ENCODE measurements at regions not wholly inside any gene's neighbourhood (a gene's known extent, or its start where the extent isn't known, plus 50 kb on each side); places are given as distances from the start of the nearest gene placed in this dataset.
"Not testable (repeated sequence)": the region's sequence is repeated elsewhere in the genome, so short reads cannot be mapped to it uniquely, and the experiment has no call there.

GRCh38 chr20:48335308-48336050 is 492.3 kb downstream of the PREX1 start:
- Histone ChIP-seq H3K4me3 (ENCODE audit: low read length) (no peak overlapping the region), H3K9me3 (ENCODE audit: low read depth, low read length) (no peaks in the 10 kb centered on the region), H3K27me3 (ENCODE audit: insufficient read depth, low read length) (no peaks in the 10 kb centered on the region), H3K4me1 (ENCODE audit: insufficient read depth, low read length) (no peaks in the 10 kb centered on the region)

DNA sequence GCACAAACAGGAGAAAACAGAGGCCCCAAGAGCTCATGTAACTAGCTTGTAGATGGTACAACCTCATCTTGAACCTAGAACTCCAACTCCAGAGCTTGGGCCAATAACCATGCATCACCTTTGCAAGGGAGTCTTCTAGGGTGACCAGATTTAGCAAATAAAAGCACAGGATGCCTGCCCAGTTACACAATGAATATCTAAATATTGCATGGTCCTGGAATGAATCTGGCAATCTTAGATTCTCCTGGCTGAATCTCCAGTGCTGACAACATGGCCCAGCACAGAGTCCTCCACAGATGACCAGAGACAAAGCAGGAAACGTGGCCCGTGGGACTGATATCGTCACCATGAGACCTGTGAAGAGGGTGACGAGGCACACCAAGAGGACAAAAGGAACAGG is 494.1 kb downstream of the PREX1 start:
- Histone ChIP-seq H3K4me1 (ENCODE audit: insufficient read depth, low read length) (no peaks in the 10 kb centered on the region), H3K9me3 (ENCODE audit: low read depth, low read length) (no peaks in the 10 kb centered on the region), H3K27me3 (ENCODE audit: insufficient read depth, low read length) (no peaks in the 10 kb centered on the region), H3K4me3 (ENCODE audit: low read length) (no peak overlapping the region)

DNA sequence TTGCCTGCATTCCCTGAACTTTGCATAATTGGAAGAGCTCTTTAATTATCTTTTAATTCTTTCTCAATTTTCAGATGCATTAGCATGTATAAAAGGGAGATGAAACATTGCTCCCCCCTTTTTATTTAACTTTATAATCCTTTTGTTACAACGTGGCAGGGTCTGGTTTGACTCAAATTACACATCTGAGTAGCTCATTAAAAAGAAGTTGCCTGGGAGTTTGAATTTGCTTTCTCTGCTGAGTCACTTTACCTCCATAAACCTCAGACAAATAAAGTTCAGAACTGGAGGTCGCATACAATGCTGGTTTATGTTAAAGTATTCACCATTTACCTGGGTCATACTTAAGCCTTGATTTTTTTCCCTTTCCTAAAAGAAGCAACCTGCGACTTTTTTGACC is 495.2 kb downstream of the PREX1 start:
- Histone ChIP-seq H3K4me3 (ENCODE audit: low read length) (no peak overlapping the region), H3K4me1 (ENCODE audit: insufficient read depth, low read length) (no peaks in the 10 kb centered on the region), H3K9me3 (ENCODE audit: low read depth, low read length) (no peaks in the 10 kb centered on the region), H3K27me3 (ENCODE audit: insufficient read depth, low read length) (no peaks in the 10 kb centered on the region)

DNA sequence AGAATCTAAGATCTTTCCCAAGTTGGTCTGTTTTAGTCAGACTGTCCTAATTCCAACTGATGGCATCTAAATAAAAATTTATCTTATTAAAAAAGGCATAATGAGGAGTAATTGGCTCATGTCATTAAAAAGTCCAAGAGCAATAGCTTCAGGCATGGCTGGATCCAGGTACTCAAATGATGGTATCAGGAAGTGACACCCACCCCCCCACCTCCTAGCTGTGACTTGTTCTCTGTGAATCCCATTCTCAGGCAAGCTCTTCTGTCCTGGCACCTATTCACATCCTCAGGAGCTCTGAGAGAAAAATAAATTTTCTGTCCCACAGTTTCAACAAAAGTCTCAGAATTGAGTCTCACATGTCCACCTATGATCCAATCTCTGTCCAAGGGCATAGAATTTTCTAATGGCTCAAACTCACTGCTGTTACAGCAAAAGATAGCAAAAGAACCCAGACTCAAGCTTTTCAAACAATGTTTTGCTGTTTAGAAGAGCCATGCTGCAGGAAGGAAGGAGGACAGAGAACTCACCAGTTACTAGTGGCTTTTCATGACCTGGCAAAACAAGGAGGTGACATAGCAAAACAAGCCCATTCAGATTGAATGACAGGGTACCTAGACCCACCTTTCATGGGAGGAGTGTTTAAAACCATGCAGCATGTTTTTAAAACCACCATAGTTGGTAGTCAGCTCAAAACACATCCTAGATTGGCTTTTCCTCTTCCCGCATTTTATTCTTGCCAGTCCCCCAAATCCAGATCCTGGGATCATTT is 496.1 kb downstream of the PREX1 start:
- H3K4me3 ChIP-seq (ENCODE audit: low read length) = no peak overlapping the region
- no peaks in the 10 kb centered on the region for H3K9me3 ChIP-seq (ENCODE audit: low read depth, low read length)
- H3K4me1 ChIP-seq (ENCODE audit: insufficient read depth, low read length) = no peaks in the 10 kb centered on the region
- H3K27me3 ChIP-seq (ENCODE audit: insufficient read depth, low read length) = no peaks in the 10 kb centered on the region

DNA sequence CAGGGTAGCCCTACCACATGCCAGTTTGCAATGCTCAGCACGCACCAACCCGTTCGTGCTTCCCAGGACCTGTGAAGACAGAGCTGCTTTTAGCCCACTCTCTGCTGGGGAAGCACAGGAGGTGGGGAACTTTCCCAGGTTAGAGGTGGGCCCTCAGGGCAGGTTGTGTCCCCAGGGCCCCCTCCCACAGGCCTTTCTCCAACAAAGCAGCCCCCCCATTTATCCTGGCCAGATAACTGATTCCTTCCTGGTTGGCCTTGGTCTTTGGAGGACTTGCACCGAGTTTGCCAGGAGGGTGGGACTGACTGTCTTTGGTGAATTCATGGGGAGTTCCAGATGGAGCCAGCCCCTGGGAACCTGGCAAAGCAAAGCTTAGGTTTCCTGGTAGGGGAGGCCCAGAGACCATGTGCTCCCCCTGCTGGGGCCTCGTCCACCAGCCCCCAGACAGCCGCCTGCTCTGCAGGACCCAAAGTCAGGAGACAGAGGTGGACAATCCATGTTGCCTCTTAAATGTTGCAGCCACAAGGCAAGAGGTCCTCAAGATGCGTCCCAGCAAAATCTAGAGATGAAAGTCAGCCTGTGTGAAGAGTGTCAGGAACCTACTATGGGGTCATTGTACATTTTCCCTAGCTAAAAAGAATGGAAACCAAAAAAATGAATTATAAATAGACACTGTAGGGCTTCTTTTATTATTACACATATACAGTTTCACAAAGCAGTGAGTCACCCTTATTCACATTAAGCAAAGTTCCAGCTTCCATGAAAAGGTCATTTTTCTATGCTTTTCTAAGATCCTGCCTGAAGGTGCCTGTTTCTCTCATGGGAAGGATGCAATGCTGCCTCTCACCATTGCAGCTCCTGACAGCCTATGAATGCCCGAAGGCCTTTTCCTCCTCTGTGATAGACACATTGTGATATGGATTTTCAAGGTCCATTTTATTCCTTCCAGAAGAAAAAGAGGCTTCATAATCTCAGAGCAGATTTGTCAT is 497.8 kb downstream of the PREX1 start:
- Histone ChIP-seq H3K4me1 (ENCODE audit: insufficient read depth, low read length) (no peaks in the 10 kb centered on the region), H3K27me3 (ENCODE audit: insufficient read depth, low read length) (no peaks in the 10 kb centered on the region), H3K9me3 (ENCODE audit: low read depth, low read length) (no peaks in the 10 kb centered on the region), H3K4me3 (ENCODE audit: low read length) (no peak overlapping the region)

DNA sequence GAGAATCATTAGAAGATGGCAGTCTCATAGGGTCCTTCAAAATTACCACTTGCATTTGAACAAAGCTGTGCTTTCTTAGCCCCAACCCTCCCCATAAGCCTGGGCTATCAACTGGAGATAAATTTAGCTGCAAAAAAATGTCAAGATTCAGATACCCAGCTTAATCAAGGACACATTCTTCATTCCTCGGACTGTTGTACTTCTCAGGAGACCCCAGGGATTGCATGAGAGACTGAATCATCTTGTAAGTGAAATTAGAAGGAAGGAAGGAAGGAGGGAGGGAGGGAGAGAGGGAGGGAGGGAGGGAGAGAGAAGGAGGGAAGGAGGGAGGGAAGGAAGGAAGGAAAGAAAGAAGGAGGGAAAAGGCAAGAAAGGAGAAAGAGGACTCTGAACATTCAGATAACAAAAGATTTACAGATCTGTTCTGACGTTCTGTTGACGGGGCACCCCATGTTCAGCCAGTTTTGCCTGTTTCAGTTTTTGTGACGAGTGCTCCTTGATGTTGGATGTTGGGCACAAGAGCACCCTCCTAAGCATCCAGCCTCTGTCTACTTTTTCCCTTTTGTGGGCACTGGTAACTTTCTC is 498.7 kb downstream of the PREX1 start:
- H3K4me1 ChIP-seq (ENCODE audit: insufficient read depth, low read length) = no peaks in the 10 kb centered on the region

DNA sequence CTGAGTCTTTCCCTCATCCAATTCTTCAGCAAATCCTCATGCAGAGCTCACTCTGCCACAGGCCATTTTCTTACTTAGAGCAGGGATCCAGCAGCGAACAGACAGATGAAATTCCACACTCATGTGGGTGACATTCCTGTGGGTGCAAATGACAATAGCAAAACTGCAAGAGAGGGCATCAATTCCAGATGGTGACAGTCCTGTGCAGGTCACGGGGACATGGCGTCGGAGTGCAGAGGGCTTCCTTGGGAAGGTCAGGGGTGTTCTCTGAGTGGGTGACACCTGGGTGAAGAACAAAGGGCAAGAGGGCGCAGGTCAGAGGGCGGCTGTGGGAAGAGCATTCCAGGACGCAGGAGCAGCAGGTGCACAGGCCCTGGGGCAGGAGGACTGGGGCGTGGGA is 500.0 kb downstream of the PREX1 start:
- not testable (repeated sequence) for H3K4me1 ChIP-seq (ENCODE audit: insufficient read depth, low read length); H3K27me3 ChIP-seq (ENCODE audit: insufficient read depth, low read length); H3K9me3 ChIP-seq (ENCODE audit: low read depth, low read length); H3K4me3 ChIP-seq (ENCODE audit: low read length)

More for the DNA sequence above, 498.7 kb downstream of the PREX1 start:
- Histone ChIP-seq H3K9me3 (ENCODE audit: low read depth, low read length) (no peaks in the 10 kb centered on the region), H3K27me3 (ENCODE audit: insufficient read depth, low read length) (no peaks in the 10 kb centered on the region), H3K4me3 (ENCODE audit: low read length) (no peak overlapping the region)

DNA sequence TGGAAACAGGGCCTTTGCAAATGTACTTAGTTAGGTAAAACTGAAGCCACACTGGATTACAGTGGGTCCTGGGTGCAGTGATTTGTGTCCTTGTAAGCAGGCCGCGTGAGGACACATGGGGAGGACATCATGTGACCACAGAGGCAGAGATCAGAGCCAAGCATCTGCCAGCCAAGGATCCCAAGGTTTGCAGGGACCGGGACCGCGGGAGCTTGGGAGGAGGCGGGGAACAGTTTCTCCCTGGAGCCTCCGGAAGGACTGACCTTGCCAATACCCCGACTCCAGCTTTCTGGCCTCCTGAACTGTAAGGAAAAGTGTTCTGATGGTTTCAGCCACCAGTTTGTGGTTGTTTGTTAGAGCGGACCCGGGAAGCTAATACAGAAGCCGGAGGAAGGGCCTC is 500.9 kb downstream of the PREX1 start:
- no peaks in the 10 kb centered on the region for H3K27me3 ChIP-seq (ENCODE audit: insufficient read depth, low read length)
- no peaks in the 10 kb centered on the region for H3K4me1 ChIP-seq (ENCODE audit: insufficient read depth, low read length)
- no peaks in the 10 kb centered on the region for H3K9me3 ChIP-seq (ENCODE audit: low read depth, low read length)
- no peak overlapping the region for H3K4me3 ChIP-seq (ENCODE audit: low read length)

DNA sequence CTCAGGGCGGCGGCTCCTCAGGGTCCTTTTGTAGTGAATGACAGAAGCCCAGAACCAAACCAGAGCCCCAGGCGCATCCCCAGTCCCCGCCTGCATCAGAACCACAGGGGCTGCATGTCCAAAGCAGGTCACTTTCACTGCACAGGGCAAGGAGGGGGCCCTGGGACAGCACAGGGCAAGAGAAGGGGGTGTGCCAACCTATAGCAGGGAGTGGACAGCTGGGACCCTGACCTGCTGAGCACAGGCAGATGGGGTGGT is 501.4 kb downstream of the PREX1 start:
- H3K4me3 ChIP-seq (ENCODE audit: low read length) = no peak overlapping the region
- no peaks in the 10 kb centered on the region for H3K4me1 ChIP-seq (ENCODE audit: insufficient read depth, low read length)
- no peaks in the 10 kb centered on the region for H3K9me3 ChIP-seq (ENCODE audit: low read depth, low read length)
- H3K27me3 ChIP-seq (ENCODE audit: insufficient read depth, low read length) = no peaks in the 10 kb centered on the region

DNA sequence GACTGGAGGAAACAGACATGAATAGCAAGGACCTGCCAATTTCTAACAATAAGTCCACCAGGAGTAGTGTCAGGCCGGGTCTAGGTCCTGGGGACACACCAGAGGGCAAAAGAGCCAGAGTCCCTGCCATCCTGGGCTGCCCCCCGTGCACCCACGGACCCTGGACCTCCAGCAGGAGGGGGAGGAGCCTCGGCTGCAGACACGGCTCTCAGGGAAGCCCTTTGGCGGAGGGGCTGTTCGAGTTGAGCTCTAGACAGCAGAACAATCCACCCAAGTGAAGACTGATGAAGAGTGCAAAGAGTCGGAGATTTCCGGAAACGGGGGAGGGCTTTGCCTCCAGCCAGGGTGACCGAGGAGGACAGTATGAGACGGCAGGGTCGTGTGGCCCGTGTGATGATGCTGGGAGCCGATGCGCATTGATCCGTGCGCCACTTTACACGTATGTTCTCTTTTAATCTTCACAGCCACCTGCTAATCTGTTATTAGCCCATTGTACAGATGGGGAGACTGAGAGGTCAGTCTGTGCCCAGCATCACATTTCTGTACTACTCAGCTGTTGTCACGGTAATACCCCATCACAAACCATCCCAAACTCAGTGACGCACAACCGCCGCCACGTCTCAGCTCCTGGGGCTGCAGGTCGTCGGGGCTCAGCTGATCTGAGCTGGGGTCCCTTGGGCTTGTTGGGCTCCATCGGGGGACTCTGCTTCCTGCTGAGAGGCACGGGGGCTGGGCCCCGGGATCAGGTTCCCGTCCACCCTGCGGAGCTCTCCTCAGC is 502.0 kb downstream of the PREX1 start:
- Histone ChIP-seq H3K4me3 (ENCODE audit: low read length) (no peak overlapping the region), H3K27me3 (ENCODE audit: insufficient read depth, low read length) (no peaks in the 10 kb centered on the region), H3K4me1 (ENCODE audit: insufficient read depth, low read length) (no peaks in the 10 kb centered on the region), H3K9me3 (ENCODE audit: low read depth, low read length) (no peaks in the 10 kb centered on the region)

- H3K27me3 ChIP-seq (ENCODE audit: insufficient read depth, low read length) = no peaks in the 10 kb centered on the region
- H3K4me3 ChIP-seq (ENCODE audit: low read length) = no peak overlapping the region
- no peaks in the 10 kb centered on the region for H3K9me3 ChIP-seq (ENCODE audit: low read depth, low read length)
- H3K4me1 ChIP-seq (ENCODE audit: insufficient read depth, low read length) = no peaks in the 10 kb centered on the region
These were observed 503.1 kb downstream of the PREX1 start for GRCh38 chr20:48324744-48325143.

DNA sequence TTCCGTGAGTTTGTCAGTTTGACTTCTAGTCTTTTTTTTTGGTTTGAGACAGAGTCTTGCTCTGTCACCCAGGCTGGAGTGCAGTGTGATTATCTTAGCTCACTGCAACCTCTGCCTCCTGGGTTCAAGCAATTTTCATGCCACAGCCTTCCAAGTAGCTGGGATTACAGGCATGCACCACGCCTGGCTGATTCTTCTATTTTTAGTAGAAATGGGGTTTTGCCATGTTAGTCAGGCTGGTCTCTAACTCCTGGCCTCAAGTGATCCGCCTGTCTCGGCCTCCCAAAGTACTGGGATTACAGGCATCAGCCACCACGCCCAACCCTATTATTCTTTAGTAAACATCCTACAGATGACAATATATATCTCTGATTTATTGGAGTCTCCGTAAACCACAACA is 506.5 kb downstream of the PREX1 start:
- H3K27me3 ChIP-seq (ENCODE audit: insufficient read depth, low read length) = no peaks in the 10 kb centered on the region
- H3K4me3 ChIP-seq (ENCODE audit: low read length) = no peak overlapping the region
- no peaks in the 10 kb centered on the region for H3K4me1 ChIP-seq (ENCODE audit: insufficient read depth, low read length)
- H3K9me3 ChIP-seq (ENCODE audit: low read depth, low read length) = no peaks in the 10 kb centered on the region

- Histone ChIP-seq H3K9me3 (ENCODE audit: low read depth, low read length) (no peaks in the 10 kb centered on the region), H3K27me3 (ENCODE audit: insufficient read depth, low read length) (no peaks in the 10 kb centered on the region), H3K4me3 (ENCODE audit: low read length) (no peak overlapping the region), H3K4me1 (ENCODE audit: insufficient read depth, low read length) (no peaks in the 10 kb centered on the region)
These were observed 507.7 kb downstream of the PREX1 start for GRCh38 chr20:48319943-48320584.

GRCh38 chr20:48317578-48317977 is 510.2 kb downstream of the PREX1 start:
- Histone ChIP-seq H3K4me1 (ENCODE audit: insufficient read depth, low read length) (no peaks in the 10 kb centered on the region), H3K4me3 (ENCODE audit: low read length) (no peak overlapping the region), H3K27me3 (ENCODE audit: insufficient read depth, low read length) (no peaks in the 10 kb centered on the region), H3K9me3 (ENCODE audit: low read depth, low read length) (no peaks in the 10 kb centered on the region)
